SK-N-MC (cell line): ENCODE measurements at regions not wholly inside any gene's neighbourhood (a gene's known extent, or its start where the extent isn't known, plus 50 kb on each side); places are given as distances from the start of the nearest gene placed in this dataset.

Experiments used
- EZH2 ChIP-seq: fragments of 200-600 bp; sonication (generic); IDR thresholded peaks from one replicate; pipeline ENCODE4 v1.6.1; 2017; ENCODE audit warnings: antibody characterized with exemption
- POLR2AphosphoS5 ChIP-seq: IDR thresholded peaks from 2 replicates; pipeline ENCODE4 v1.6.1; 2012; ENCODE audit warnings: mild to moderate bottlenecking, low read depth, low read length, borderline replicate concordance

- TF ChIP-seq EZH2, result no peak
- TF ChIP-seq POLR2AphosphoS5, result no peak
These were observed 349.0 kb downstream of the CTTN start for GRCh38 chr11:70747285-70747684.
